Right atrium auricular region (tissue), 2 donors: ENCODE measurements at regions not wholly inside any gene's neighbourhood (a gene's known extent, or its start where the extent isn't known, plus 50 kb on each side); places are given as distances from the start of the nearest gene placed in this dataset.
A peak's percentile ranks its signal among the peaks of the same experiment; 100 is the strongest.

Experiments
- DNase-seq: peaks from one replicate; pipeline ENCODE4 v3.0.0-alpha.2; 2019; ENCODE audit warnings: low spot score
- H3K27ac ChIP-seq, 2 donors: fragments of 200-600 bp; sonication (generic); 1 replicate in 1 of 2; 2 replicates in 1 of 2; pipeline ENCODE4 v1.5.1; 2016 to 2019
- H3K27me3 ChIP-seq, 2 donors: fragments of 200-600 bp; sonication (generic); one replicate each; pipeline versions ENCODE4 v1.5.1 to v1.6.0; 2017 to 2019
- H3K36me3 ChIP-seq: fragments of 200-600 bp; sonication (generic); one replicate; pipeline ENCODE4 v1.5.1; 2016
- H3K4me1 ChIP-seq, 2 donors: fragments of 200-600 bp; sonication (generic); one replicate each; pipeline versions ENCODE4 v1.5.1 to v1.6.0; 2017 to 2019
- H3K4me3 ChIP-seq, 2 donors: fragments of 200-600 bp; sonication (generic); 1 replicate in 1 of 2; 2 replicates in 1 of 2; pipeline ENCODE4 v1.5.1; 2017 to 2019; ENCODE audit warnings: mild to moderate bottlenecking in 1 of 2, moderate library complexity in 1 of 2
- H3K9me3 ChIP-seq, 2 donors: fragments of 200-600 bp; sonication (generic); one replicate each; pipeline ENCODE4 v1.5.1; 2019
- TF ChIP-seq, protein P1 (sequence below), 2 donors: fragments of 200-600 bp; sonication (generic); IDR thresholded peaks; one replicate each; pipeline ENCODE4 v1.5.1; 2019; ENCODE audit warnings: antibody characterized with exemption in 2 of 2

DNA sequence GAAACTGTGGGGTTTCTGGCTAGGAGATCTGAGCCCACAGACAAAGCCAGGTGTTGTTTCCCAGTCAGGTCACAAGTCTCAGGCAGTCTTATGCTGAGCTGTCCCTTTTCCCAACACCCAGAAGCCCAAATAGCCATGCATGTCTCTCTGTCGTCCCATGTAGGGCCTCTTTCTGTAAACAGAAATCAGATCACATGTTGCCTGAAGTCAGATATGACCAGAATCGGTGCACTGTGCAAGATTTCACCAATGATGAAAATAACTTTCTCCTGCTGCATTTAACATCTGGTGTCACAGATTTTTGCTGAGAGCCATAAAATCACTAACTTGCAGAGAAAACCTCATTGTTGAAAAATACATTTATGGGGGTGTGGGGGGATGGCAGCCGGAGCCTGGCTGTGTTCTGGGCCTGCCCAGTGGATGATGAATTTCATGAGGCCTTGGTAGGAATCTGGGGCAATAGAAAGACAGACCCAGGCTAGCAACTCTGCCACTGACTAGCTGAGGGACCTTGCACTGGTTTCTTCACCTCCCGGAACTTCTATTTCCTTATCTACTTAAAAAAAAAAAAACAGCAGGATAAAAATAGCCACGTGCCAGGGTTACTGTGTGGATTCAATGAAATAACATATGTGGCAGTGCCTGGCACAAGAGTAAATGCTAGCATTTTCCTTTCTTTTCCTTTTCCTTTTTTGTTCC lies 158.8 kb upstream of the NFIA start:
- H3K36me3 ChIP-seq: no peaks in the 10 kb centered on the region
- no peak for DNase-seq
- H3K9me3 ChIP-seq: no peaks in the 10 kb centered on the region
- H3K27ac ChIP-seq: peak overlapping the region; percentile 46 to 65
- H3K4me1 ChIP-seq: peaks cover 0 to 40% of the 10 kb centered on the region in 2 donors
- no peak overlapping the region for H3K4me3 ChIP-seq
- TF ChIP-seq, protein P1, sequence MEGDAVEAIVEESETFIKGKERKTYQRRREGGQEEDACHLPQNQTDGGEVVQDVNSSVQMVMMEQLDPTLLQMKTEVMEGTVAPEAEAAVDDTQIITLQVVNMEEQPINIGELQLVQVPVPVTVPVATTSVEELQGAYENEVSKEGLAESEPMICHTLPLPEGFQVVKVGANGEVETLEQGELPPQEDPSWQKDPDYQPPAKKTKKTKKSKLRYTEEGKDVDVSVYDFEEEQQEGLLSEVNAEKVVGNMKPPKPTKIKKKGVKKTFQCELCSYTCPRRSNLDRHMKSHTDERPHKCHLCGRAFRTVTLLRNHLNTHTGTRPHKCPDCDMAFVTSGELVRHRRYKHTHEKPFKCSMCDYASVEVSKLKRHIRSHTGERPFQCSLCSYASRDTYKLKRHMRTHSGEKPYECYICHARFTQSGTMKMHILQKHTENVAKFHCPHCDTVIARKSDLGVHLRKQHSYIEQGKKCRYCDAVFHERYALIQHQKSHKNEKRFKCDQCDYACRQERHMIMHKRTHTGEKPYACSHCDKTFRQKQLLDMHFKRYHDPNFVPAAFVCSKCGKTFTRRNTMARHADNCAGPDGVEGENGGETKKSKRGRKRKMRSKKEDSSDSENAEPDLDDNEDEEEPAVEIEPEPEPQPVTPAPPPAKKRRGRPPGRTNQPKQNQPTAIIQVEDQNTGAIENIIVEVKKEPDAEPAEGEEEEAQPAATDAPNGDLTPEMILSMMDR (IDR thresholded peaks at IDR 0.05): no peak
- no peaks in the 10 kb centered on the region for H3K27me3 ChIP-seq

DNA sequence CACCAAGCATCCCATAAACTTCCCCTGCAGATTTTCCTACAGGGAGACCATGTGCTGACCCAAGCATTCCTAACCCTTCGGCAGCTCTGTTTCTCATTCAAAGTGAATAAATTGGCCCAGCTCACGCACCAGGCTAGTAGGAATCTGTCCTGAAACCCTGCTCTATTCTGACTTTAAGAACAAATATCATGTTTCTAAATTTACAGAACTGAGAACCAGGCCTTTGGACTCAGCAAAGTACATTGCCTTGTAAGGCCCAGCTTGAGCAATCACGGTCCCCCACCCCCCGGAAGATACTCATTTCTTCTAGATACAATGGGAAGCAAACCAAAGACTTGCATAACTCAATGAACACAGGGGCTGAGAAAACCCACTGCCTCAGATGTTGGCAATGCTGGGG lies 160.1 kb upstream of the NFIA start:
- Histone ChIP-seq H3K36me3 (no peaks in the 10 kb centered on the region), H3K4me1 (peaks cover 0 to 40% of the 10 kb centered on the region in 2 donors), H3K27ac (peak overlapping the region; percentile 43 to 65), H3K9me3 (no peaks in the 10 kb centered on the region), H3K27me3 (no peaks in the 10 kb centered on the region), H3K4me3 (no peak overlapping the region)
- TF ChIP-seq, protein P1 (IDR thresholded peaks at IDR 0.05): no peak
- peak; percentile 72 for DNase-seq

DNA sequence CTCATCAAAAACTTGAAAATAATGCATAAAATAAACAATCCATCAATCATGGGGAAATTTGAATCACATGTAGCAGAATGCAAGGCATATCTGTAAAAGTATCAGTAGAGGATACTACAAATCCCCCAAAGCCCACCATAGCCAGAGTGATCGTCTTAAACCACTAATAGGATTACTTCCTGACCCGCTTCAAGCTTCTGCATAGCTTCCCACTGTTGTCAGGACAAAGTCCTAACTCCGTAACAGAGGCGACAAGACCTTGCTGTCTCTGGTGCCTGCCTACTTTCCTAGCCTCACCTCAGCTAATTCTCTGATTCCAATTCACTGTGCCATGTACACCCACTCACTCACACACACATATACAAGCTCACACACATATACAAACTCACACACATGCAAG lies 161.2 kb upstream of the NFIA start:
- Histone ChIP-seq H3K4me3 (no peak overlapping the region), H3K4me1 (peaks cover 0 to 40% of the 10 kb centered on the region in 2 donors), H3K36me3 (no peaks in the 10 kb centered on the region), H3K27me3 (no peaks in the 10 kb centered on the region), H3K9me3 (no peaks in the 10 kb centered on the region), H3K27ac (peak overlapping the region in 1 of 2 donors; percentile 11)
- TF ChIP-seq, protein P1 (IDR thresholded peaks at IDR 0.05): no peak
- no peak for DNase-seq

DNA sequence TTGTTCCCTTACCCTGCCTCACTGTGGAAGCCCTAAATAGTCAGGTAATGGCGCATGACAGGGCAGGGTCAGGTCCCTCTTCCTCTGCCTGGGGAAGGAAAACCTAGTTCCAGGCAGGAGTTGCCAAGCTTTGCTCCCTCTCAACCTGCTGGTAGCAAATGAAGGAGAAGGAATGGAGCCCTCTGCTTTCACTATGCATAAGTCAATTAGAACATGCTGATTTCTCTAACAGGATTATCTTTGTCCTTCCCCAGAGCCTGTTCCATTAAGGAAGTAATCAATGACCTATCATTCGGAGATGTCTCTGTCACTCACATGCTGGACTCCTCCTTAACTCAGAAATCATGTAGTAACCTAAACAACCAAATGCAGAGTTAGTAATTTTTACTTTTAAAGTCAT lies 161.8 kb upstream of the NFIA start:
- Histone ChIP-seq H3K27me3 (no peaks in the 10 kb centered on the region), H3K36me3 (no peaks in the 10 kb centered on the region), H3K27ac (no peak overlapping the region), H3K4me1 (peaks cover 0 to 36% of the 10 kb centered on the region in 2 donors), H3K4me3 (no peak overlapping the region), H3K9me3 (no peaks in the 10 kb centered on the region)
- no peak for DNase-seq
- TF ChIP-seq, protein P1 (IDR thresholded peaks at IDR 0.05): no peak

DNA sequence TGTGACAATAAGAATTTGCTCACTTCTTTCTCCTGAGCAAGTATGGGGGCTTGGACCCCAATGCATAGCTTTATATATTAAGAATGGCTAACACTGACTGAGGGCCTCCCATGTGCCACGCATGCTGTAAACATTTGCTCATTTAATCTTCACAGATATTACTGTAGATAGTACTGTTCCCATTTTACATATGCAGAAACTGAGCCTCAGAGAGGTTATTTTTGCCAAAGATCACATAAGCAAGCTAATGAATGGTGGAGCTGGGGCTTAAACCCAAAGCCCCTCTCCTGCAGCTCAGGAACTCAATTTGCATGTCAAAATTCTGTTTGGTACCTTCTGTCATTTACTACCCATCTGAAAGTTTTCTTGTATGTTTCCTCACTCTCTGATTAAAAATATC lies 163.5 kb upstream of the NFIA start:
- TF ChIP-seq, protein P1 (IDR thresholded peaks at IDR 0.05): no peak

DNA sequence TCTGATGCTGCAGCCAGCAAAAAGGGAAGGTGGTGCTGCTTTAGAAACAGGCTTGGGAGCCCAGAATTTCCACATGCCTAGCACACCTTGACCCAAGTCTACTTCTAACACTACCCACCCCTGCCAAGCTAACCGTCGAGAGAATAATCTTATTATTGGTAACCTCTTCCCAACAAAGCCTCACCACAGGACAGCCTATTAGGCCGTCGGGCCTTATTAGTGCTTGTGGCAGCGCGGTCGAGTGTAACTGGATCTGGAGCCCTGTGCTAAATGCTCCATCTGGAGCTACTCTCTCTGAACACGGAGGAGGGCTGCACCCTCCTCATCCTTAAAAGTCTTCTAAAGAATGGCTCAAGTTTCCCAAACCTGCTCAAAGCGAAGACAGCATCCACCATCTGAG lies 165.5 kb upstream of the NFIA start:
- DNase-seq: no peak
- no peak overlapping the region for H3K4me3 ChIP-seq
- peak overlapping the region in 1 of 2 donors; percentile 17 for H3K27ac ChIP-seq
- no peaks in the 10 kb centered on the region for H3K27me3 ChIP-seq
- H3K9me3 ChIP-seq: no peaks in the 10 kb centered on the region
- H3K4me1 ChIP-seq: peaks cover 0 to 7% of the 10 kb centered on the region in 2 donors
- TF ChIP-seq, protein P1 (IDR thresholded peaks at IDR 0.05): no peak
- no peaks in the 10 kb centered on the region for H3K36me3 ChIP-seq

More for the DNA sequence above, 163.5 kb upstream of the NFIA start:
- Histone ChIP-seq H3K4me1 (peaks cover 0 to 20% of the 10 kb centered on the region in 2 donors), H3K27me3 (no peaks in the 10 kb centered on the region), H3K4me3 (no peak overlapping the region), H3K9me3 (no peaks in the 10 kb centered on the region), H3K36me3 (no peaks in the 10 kb centered on the region), H3K27ac (no peak overlapping the region)
- DNase-seq: no peak
